Natural killer cell (primary cell): ENCODE measurements at regions not wholly inside any gene's neighbourhood (a gene's known extent, or its start where the extent isn't known, plus 50 kb on each side); places are given as distances from the start of the nearest gene placed in this dataset.

Source experiments
- ATAC-seq, 3 donors: fragments of 150-1000 bp in 2 of 3; fragments of 200-7000 bp in 1 of 3; cut with Tn5 transposase; 1 replicate in 1 of 3; 2 replicates in 2 of 3; pipeline ENCODE4 v1.10.0; 2021; ENCODE audit warnings: mild to moderate bottlenecking in 2 of 3, moderate library complexity in 2 of 3
- DNase-seq, 2 donors: peaks; one replicate each; pipeline versions ENCODE4 v3.0.0 to v3.0.0-alpha.2; 2013 to 2021; ENCODE audit warnings: mixed read lengths in 1 of 2
- H3K27ac ChIP-seq: one replicate; pipeline ENCODE4 v1.5.1; 2013; ENCODE audit warnings: mild to moderate bottlenecking, low read length
- H3K27me3 ChIP-seq: one replicate; pipeline ENCODE4 v1.6.1; 2013; ENCODE audit warnings: low read length; ENCODE audit not compliant: control insufficient read depth, insufficient read depth
- H3K36me3 ChIP-seq: one replicate; pipeline ENCODE4 v1.6.1; 2013; ENCODE audit warnings: low read length; ENCODE audit not compliant: control insufficient read depth, insufficient read depth
- H3K4me1 ChIP-seq: one replicate; pipeline ENCODE4 v1.6.1; 2013; ENCODE audit warnings: low read length; ENCODE audit not compliant: control insufficient read depth, insufficient read depth
- H3K4me3 ChIP-seq: one replicate; pipeline ENCODE4 v1.5.1; 2013; ENCODE audit warnings: low read length
- H3K9me3 ChIP-seq: one replicate; pipeline ENCODE4 v1.6.1; 2013; ENCODE audit warnings: low read length; ENCODE audit not compliant: control insufficient read depth, insufficient read depth
- H3K27ac Mint-ChIP-seq, 2 donors: one replicate each; pipeline ENCODE4 v1.8.0; 2022; ENCODE audit warnings: mild to moderate bottlenecking in 2 of 2, mixed read lengths in 2 of 2, moderate library complexity in 1 of 2
- H3K27me3 Mint-ChIP-seq, 2 donors: one replicate each; pipeline ENCODE4 v1.8.0; 2022; ENCODE audit warnings: low read depth in 2 of 2, mixed read lengths in 2 of 2
- H3K36me3 Mint-ChIP-seq: one replicate; pipeline ENCODE4 v1.8.0; 2022; ENCODE audit warnings: mixed read lengths
- H3K4me1 Mint-ChIP-seq, 2 donors: one replicate each; pipeline ENCODE4 v1.8.0; 2022; ENCODE audit warnings: mixed read lengths in 2 of 2
- H3K4me3 Mint-ChIP-seq: one replicate; pipeline ENCODE4 v1.8.0; 2022; ENCODE audit warnings: mild to moderate bottlenecking, moderate library complexity, mixed read lengths
- H3K9me3 Mint-ChIP-seq, 2 donors: one replicate each; pipeline ENCODE4 v1.8.0; 2022; ENCODE audit warnings: mixed read lengths in 2 of 2
- WGBS: methylation state at CpG from one replicate; pipeline ENCODE4 v1.1.7; 2013; ENCODE audit warnings: missing lambda C conversion rate; ENCODE audit not compliant: insufficient coverage; 5-methylcytosine and 5-hydroxymethylcytosine counted together
- intact Hi-C: fragments of 100-400 bp; cut with micrococcal nuclease; formaldehyde crosslinking; loops from one replicate; pipeline ENCODE4 v1.14.2; 2022
- TF ChIP-seq, protein P1 (sequence below): fragments of 200-600 bp; IDR thresholded peaks from one replicate; pipeline ENCODE4 v1.8.0; 2022; ENCODE audit warnings: antibody characterized with exemption

GRCh38 chr12:39145175-39145999 is 240.0 kb upstream of the CPNE8 start:
- 8% methylated on average over 68 of the region's 70 CpGs for WGBS
- Histone ChIP-seq H3K27ac (no peak overlapping the region), H3K9me3 (peaks cover 3% of the 10 kb centered on the region), H3K27me3 (peaks cover 11% of the 10 kb centered on the region), H3K4me1 (peaks cover 5% of the 10 kb centered on the region), H3K4me3 (no peak overlapping the region), H3K36me3 (no peaks in the 10 kb centered on the region)
- intact Hi-C loops = no loop called here
- peaks cover 0 to 5% of the 10 kb centered on the region in 2 donors for H3K4me1 Mint-ChIP-seq
- DNase-seq = no peak
- H3K4me3 Mint-ChIP-seq = peak overlapping the region; percentile 75
- no peak overlapping the region for H3K27ac Mint-ChIP-seq
- peaks cover 5 to 6% of the 10 kb centered on the region in 2 donors for H3K9me3 Mint-ChIP-seq
- peaks cover 16 to 19% of the 10 kb centered on the region in 2 donors for H3K27me3 Mint-ChIP-seq
- TF ChIP-seq, protein P1, sequence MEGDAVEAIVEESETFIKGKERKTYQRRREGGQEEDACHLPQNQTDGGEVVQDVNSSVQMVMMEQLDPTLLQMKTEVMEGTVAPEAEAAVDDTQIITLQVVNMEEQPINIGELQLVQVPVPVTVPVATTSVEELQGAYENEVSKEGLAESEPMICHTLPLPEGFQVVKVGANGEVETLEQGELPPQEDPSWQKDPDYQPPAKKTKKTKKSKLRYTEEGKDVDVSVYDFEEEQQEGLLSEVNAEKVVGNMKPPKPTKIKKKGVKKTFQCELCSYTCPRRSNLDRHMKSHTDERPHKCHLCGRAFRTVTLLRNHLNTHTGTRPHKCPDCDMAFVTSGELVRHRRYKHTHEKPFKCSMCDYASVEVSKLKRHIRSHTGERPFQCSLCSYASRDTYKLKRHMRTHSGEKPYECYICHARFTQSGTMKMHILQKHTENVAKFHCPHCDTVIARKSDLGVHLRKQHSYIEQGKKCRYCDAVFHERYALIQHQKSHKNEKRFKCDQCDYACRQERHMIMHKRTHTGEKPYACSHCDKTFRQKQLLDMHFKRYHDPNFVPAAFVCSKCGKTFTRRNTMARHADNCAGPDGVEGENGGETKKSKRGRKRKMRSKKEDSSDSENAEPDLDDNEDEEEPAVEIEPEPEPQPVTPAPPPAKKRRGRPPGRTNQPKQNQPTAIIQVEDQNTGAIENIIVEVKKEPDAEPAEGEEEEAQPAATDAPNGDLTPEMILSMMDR = no peak
- ATAC-seq = peak in 1 of 3 donors; percentile 41
- peaks cover 16% of the 10 kb centered on the region for H3K36me3 Mint-ChIP-seq

GRCh38 chr12:39144613-39145061 is 239.2 kb upstream of the CPNE8 start:
- Mint-ChIP-seq H3K9me3 (peaks cover 5 to 6% of the 10 kb centered on the region in 2 donors), H3K27ac (no peak overlapping the region), H3K27me3 (peaks cover 16 to 19% of the 10 kb centered on the region in 2 donors), H3K4me3 (no peak overlapping the region), H3K4me1 (peaks cover 0 to 5% of the 10 kb centered on the region in 2 donors), H3K36me3 (peaks cover 16% of the 10 kb centered on the region)
- no peak for ATAC-seq
- Histone ChIP-seq H3K27me3 (peaks cover 11% of the 10 kb centered on the region), H3K36me3 (no peaks in the 10 kb centered on the region), H3K4me1 (peaks cover 5% of the 10 kb centered on the region), H3K27ac (no peak overlapping the region), H3K4me3 (no peak overlapping the region), H3K9me3 (peaks cover 3% of the 10 kb centered on the region)
- WGBS = 34% methylated on average over 41 of the region's 41 CpGs
- intact Hi-C loops = no loop called here
- DNase-seq = no peak
- TF ChIP-seq, protein P1 = no peak

DNA sequence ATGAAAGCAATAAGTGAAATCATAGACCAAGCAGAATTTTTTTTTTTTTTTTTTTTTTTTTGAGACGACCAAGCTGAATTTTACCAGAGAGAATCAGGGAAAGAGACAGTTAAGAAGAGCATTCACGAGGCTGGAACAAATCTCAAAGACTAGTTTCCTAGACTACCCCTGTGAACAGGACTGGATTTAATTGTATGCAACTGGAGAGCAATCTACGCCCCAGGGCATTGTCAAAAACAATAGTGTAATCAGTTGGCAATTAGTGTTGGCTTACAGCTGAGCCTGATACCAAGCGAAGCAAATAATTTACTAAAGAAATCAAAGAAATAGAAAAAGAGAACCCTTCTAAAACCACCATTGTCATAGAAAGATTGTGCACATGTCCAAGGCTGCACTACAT is 232.9 kb upstream of the CPNE8 start:
- ATAC-seq = no peak
- TF ChIP-seq, protein P1 = no peak
- no peak overlapping the region for H3K4me3 ChIP-seq
- Mint-ChIP-seq H3K36me3 (no peaks in the 10 kb centered on the region), H3K27ac (no peak overlapping the region), H3K27me3 (no peaks in the 10 kb centered on the region), H3K4me1 (no peaks in the 10 kb centered on the region), H3K9me3 (peaks cover 0 to 4% of the 10 kb centered on the region in 2 donors), H3K4me3 (no peak overlapping the region)
- no peaks in the 10 kb centered on the region for H3K4me1 ChIP-seq
- intact Hi-C loops = no loop called here
- H3K36me3 ChIP-seq = no peaks in the 10 kb centered on the region
- no peak overlapping the region for H3K27ac ChIP-seq
- DNase-seq = no peak
- H3K9me3 ChIP-seq = no peaks in the 10 kb centered on the region
- peaks cover 3% of the 10 kb centered on the region for H3K27me3 ChIP-seq
- 70% methylated on average over 4 of the region's 4 CpGs for WGBS
